ENCODE measurements at regions not wholly inside any gene's neighbourhood (a gene's known extent, or its start where the extent isn't known, plus 50 kb on each side); places are given as distances from the start of the nearest gene placed in this dataset.

GRCh38 chr18:2028986-2029385 lies 542.3 kb downstream of the METTL4 start:
- H4K8ac ChIP-seq (ENCODE audit: low read length) = no peak overlapping the region
- no peak overlapping the region for H2BK12ac ChIP-seq (ENCODE audit: low read length in 2 of 2)
- H3K14ac ChIP-seq (ENCODE audit: low read length in 2 of 2) = no peak overlapping the region
- H3K9me3 ChIP-seq (ENCODE audit: control insufficient read depth, low read length) = no peaks in the 10 kb centered on the region
- no peak overlapping the region for H4K91ac ChIP-seq (ENCODE audit: low read length)
- no peak overlapping the region for H3K4ac ChIP-seq (ENCODE audit: low read depth in 1 of 2, low read length in 2 of 2)
- no peak overlapping the region for H2AK5ac ChIP-seq (ENCODE audit: low read length, severe bottlenecking)
- H3K23ac ChIP-seq (ENCODE audit: low read length in 2 of 2) = no peak overlapping the region
- no peak for DNase-seq
- peaks cover 4% of the 10 kb centered on the region for H3K4me1 ChIP-seq (ENCODE audit: control insufficient read depth, insufficient read depth, low read depth, low read length)
- H3K27me3 ChIP-seq (ENCODE audit: control insufficient read depth in 1 of 2, insufficient read depth in 1 of 2, low read length in 2 of 2) = no peaks in the 10 kb centered on the region
- H3K18ac ChIP-seq (ENCODE audit: low read depth in 1 of 2, low read length in 2 of 2) = no peak overlapping the region
- no peaks in the 10 kb centered on the region for H3K79me1 ChIP-seq (replicated peaks; ENCODE audit: low read length, poor library complexity, severe bottlenecking)
- H3K4me3 ChIP-seq (ENCODE audit: insufficient read depth in 1 of 2, low read depth in 1 of 2, low read length in 2 of 2) = no peak overlapping the region
- no peak overlapping the region for H3K27ac ChIP-seq (ENCODE audit: low read length, poor library complexity, severe bottlenecking)
- no peak overlapping the region for H2BK15ac ChIP-seq (ENCODE audit: low read depth, poor library complexity, severe bottlenecking)
- H2BK5ac ChIP-seq (ENCODE audit: low read depth, low read length, poor library complexity, severe bottlenecking) = no peak overlapping the region
- H2BK120ac ChIP-seq (ENCODE audit: low read depth, low read length) = no peak overlapping the region
- no peak overlapping the region for H3K4me2 ChIP-seq (ENCODE audit: low read length, poor library complexity, severe bottlenecking)
- H3K36me3 ChIP-seq (ENCODE audit: control insufficient read depth in 1 of 2, insufficient read depth in 2 of 2, low read depth in 1 of 2, low read length in 2 of 2) = no peaks in the 10 kb centered on the region
- WGBS = 25% methylated on average over 3 of the region's 3 CpGs
- H2AFZ ChIP-seq (ENCODE audit: low read depth, low read length) = no peak overlapping the region
- H3K9ac ChIP-seq (ENCODE audit: low read length) = no peak overlapping the region

- no peak overlapping the region for H3K4me3 ChIP-seq (ENCODE audit: insufficient read depth in 1 of 2, low read depth in 1 of 2, low read length in 2 of 2)
- no peak overlapping the region for H4K91ac ChIP-seq (ENCODE audit: low read length)
- no peak overlapping the region for H2BK5ac ChIP-seq (ENCODE audit: low read depth, low read length, poor library complexity, severe bottlenecking)
- no peak for DNase-seq
- H3K79me1 ChIP-seq (replicated peaks; ENCODE audit: low read length, poor library complexity, severe bottlenecking) = no peaks in the 10 kb centered on the region
- no peak overlapping the region for H3K4ac ChIP-seq (ENCODE audit: low read depth in 1 of 2, low read length in 2 of 2)
- H2BK120ac ChIP-seq (ENCODE audit: low read depth, low read length) = no peak overlapping the region
- no peak overlapping the region for H3K18ac ChIP-seq (ENCODE audit: low read depth in 1 of 2, low read length in 2 of 2)
- H3K27me3 ChIP-seq (ENCODE audit: control insufficient read depth in 1 of 2, insufficient read depth in 1 of 2, low read length in 2 of 2) = no peaks in the 10 kb centered on the region
- peaks cover 4% of the 10 kb centered on the region for H3K4me1 ChIP-seq (ENCODE audit: control insufficient read depth, insufficient read depth, low read depth, low read length)
- H2BK12ac ChIP-seq (ENCODE audit: low read length in 2 of 2) = no peak overlapping the region
- no peak overlapping the region for H3K9ac ChIP-seq (ENCODE audit: low read length)
- H3K14ac ChIP-seq (ENCODE audit: low read length in 2 of 2) = no peak overlapping the region
- H3K36me3 ChIP-seq (ENCODE audit: control insufficient read depth in 1 of 2, insufficient read depth in 2 of 2, low read depth in 1 of 2, low read length in 2 of 2) = no peaks in the 10 kb centered on the region
- H4K8ac ChIP-seq (ENCODE audit: low read length) = no peak overlapping the region
- H3K9me3 ChIP-seq (ENCODE audit: control insufficient read depth, low read length) = no peaks in the 10 kb centered on the region
- H2AFZ ChIP-seq (ENCODE audit: low read depth, low read length) = no peak overlapping the region
- H3K4me2 ChIP-seq (ENCODE audit: low read length, poor library complexity, severe bottlenecking) = no peak overlapping the region
- no peak overlapping the region for H2AK5ac ChIP-seq (ENCODE audit: low read length, severe bottlenecking)
- no peak overlapping the region for H2BK15ac ChIP-seq (ENCODE audit: low read depth, poor library complexity, severe bottlenecking)
- no peak overlapping the region for H3K27ac ChIP-seq (ENCODE audit: low read length, poor library complexity, severe bottlenecking)
- no peak overlapping the region for H3K23ac ChIP-seq (ENCODE audit: low read length in 2 of 2)
Observed at GRCh38 chr18:2030647-2031046, 540.7 kb downstream of the METTL4 start.

GRCh38 chr18:2032036-2032435 lies 539.3 kb downstream of the METTL4 start:
- no peaks in the 10 kb centered on the region for H3K9me3 ChIP-seq (ENCODE audit: control insufficient read depth, low read length)
- no peak overlapping the region for H2AFZ ChIP-seq (ENCODE audit: low read depth, low read length)
- H3K4ac ChIP-seq (ENCODE audit: low read depth in 1 of 2, low read length in 2 of 2) = no peak overlapping the region
- H3K4me2 ChIP-seq (ENCODE audit: low read length, poor library complexity, severe bottlenecking) = no peak overlapping the region
- no peak overlapping the region for H3K23ac ChIP-seq (ENCODE audit: low read length in 2 of 2)
- peaks cover 4% of the 10 kb centered on the region for H3K4me1 ChIP-seq (ENCODE audit: control insufficient read depth, insufficient read depth, low read depth, low read length)
- no peak overlapping the region for H4K91ac ChIP-seq (ENCODE audit: low read length)
- DNase-seq = no peak
- no peak overlapping the region for H2BK15ac ChIP-seq (ENCODE audit: low read depth, poor library complexity, severe bottlenecking)
- no peak overlapping the region for H3K27ac ChIP-seq (ENCODE audit: low read length, poor library complexity, severe bottlenecking)
- H2BK12ac ChIP-seq (ENCODE audit: low read length in 2 of 2) = no peak overlapping the region
- H3K14ac ChIP-seq (ENCODE audit: low read length in 2 of 2) = no peak overlapping the region
- H3K4me3 ChIP-seq (ENCODE audit: insufficient read depth in 1 of 2, low read depth in 1 of 2, low read length in 2 of 2) = no peak overlapping the region
- H3K18ac ChIP-seq (ENCODE audit: low read depth in 1 of 2, low read length in 2 of 2) = no peak overlapping the region
- H3K36me3 ChIP-seq (ENCODE audit: control insufficient read depth in 1 of 2, insufficient read depth in 2 of 2, low read depth in 1 of 2, low read length in 2 of 2) = no peaks in the 10 kb centered on the region
- H2BK5ac ChIP-seq (ENCODE audit: low read depth, low read length, poor library complexity, severe bottlenecking) = no peak overlapping the region
- no peaks in the 10 kb centered on the region for H3K79me1 ChIP-seq (replicated peaks; ENCODE audit: low read length, poor library complexity, severe bottlenecking)
- H2AK5ac ChIP-seq (ENCODE audit: low read length, severe bottlenecking) = no peak overlapping the region
- H4K8ac ChIP-seq (ENCODE audit: low read length) = no peak overlapping the region
- no peaks in the 10 kb centered on the region for H3K27me3 ChIP-seq (ENCODE audit: control insufficient read depth in 1 of 2, insufficient read depth in 1 of 2, low read length in 2 of 2)
- no peak overlapping the region for H2BK120ac ChIP-seq (ENCODE audit: low read depth, low read length)
- H3K9ac ChIP-seq (ENCODE audit: low read length) = no peak overlapping the region

GRCh38 chr18:2035056-2035455 lies 536.2 kb downstream of the METTL4 start:
- no peak overlapping the region for H3K14ac ChIP-seq (ENCODE audit: low read length in 2 of 2)
- H3K18ac ChIP-seq (ENCODE audit: low read depth in 1 of 2, low read length in 2 of 2) = no peak overlapping the region
- 78% methylated on average over 7 of the region's 7 CpGs for WGBS
- no peak overlapping the region for H3K4me3 ChIP-seq (ENCODE audit: insufficient read depth in 1 of 2, low read depth in 1 of 2, low read length in 2 of 2)
- H3K27ac ChIP-seq (ENCODE audit: low read length, poor library complexity, severe bottlenecking) = no peak overlapping the region
- no peak overlapping the region for H3K4ac ChIP-seq (ENCODE audit: low read depth in 1 of 2, low read length in 2 of 2)
- no peak overlapping the region for H3K23ac ChIP-seq (ENCODE audit: low read length in 2 of 2)
- no peak overlapping the region for H4K91ac ChIP-seq (ENCODE audit: low read length)
- no peaks in the 10 kb centered on the region for H3K27me3 ChIP-seq (ENCODE audit: control insufficient read depth in 1 of 2, insufficient read depth in 1 of 2, low read length in 2 of 2)
- no peaks in the 10 kb centered on the region for H3K4me1 ChIP-seq (ENCODE audit: control insufficient read depth, insufficient read depth, low read depth, low read length)
- no peak overlapping the region for H3K9ac ChIP-seq (ENCODE audit: low read length)
- H3K79me1 ChIP-seq (replicated peaks; ENCODE audit: low read length, poor library complexity, severe bottlenecking) = no peaks in the 10 kb centered on the region
- peak overlapping the region; percentile 58 for H2AK5ac ChIP-seq (ENCODE audit: low read length, severe bottlenecking)
- no peak overlapping the region for H2AFZ ChIP-seq (ENCODE audit: low read depth, low read length)
- H2BK5ac ChIP-seq (ENCODE audit: low read depth, low read length, poor library complexity, severe bottlenecking) = no peak overlapping the region
- H2BK120ac ChIP-seq (ENCODE audit: low read depth, low read length) = no peak overlapping the region
- no peak overlapping the region for H2BK12ac ChIP-seq (ENCODE audit: low read length in 2 of 2)
- H3K4me2 ChIP-seq (ENCODE audit: low read length, poor library complexity, severe bottlenecking) = no peak overlapping the region
- H3K36me3 ChIP-seq (ENCODE audit: control insufficient read depth in 1 of 2, insufficient read depth in 2 of 2, low read depth in 1 of 2, low read length in 2 of 2) = no peaks in the 10 kb centered on the region
- H3K9me3 ChIP-seq (ENCODE audit: control insufficient read depth, low read length) = no peaks in the 10 kb centered on the region
- DNase-seq = no peak
- H2BK15ac ChIP-seq (ENCODE audit: low read depth, poor library complexity, severe bottlenecking) = no peak overlapping the region
- no peak overlapping the region for H4K8ac ChIP-seq (ENCODE audit: low read length)
